HUES6 (cell line): ENCODE measurements at regions not wholly inside any gene's neighbourhood (a gene's known extent, or its start where the extent isn't known, plus 50 kb on each side); places are given as distances from the start of the nearest gene placed in this dataset.

ENCODE experiments used
- H3K27ac ChIP-seq: 2 replicates; pipeline ENCODE4 v1.7.0; 2013; ENCODE audit warnings: low read depth, mild to moderate bottlenecking, low read length, inconsistent platforms
- H3K27me3 ChIP-seq: 2 replicates; pipeline ENCODE4 v1.6.1; 2013; ENCODE audit warnings: low read length; ENCODE audit not compliant: control insufficient read depth, insufficient read depth
- H3K36me3 ChIP-seq: 2 replicates; pipeline ENCODE4 v1.6.1; 2013; ENCODE audit warnings: low read length; ENCODE audit not compliant: control insufficient read depth, insufficient read depth
- H3K4me1 ChIP-seq: 2 replicates; pipeline ENCODE4 v1.6.1; 2013; ENCODE audit warnings: low read length; ENCODE audit not compliant: control insufficient read depth, insufficient read depth
- H3K4me3 ChIP-seq: 2 replicates; pipeline ENCODE4 v1.5.1; 2013; ENCODE audit warnings: low read depth, low read length
- H3K9ac ChIP-seq: one replicate; pipeline ENCODE4 v1.6.1; 2013; ENCODE audit warnings: mild to moderate bottlenecking, low read length
- H3K9me3 ChIP-seq: 2 replicates; pipeline ENCODE4 v1.6.1; 2013; ENCODE audit warnings: low read depth, low read length; ENCODE audit not compliant: control insufficient read depth, insufficient read depth

DNA sequence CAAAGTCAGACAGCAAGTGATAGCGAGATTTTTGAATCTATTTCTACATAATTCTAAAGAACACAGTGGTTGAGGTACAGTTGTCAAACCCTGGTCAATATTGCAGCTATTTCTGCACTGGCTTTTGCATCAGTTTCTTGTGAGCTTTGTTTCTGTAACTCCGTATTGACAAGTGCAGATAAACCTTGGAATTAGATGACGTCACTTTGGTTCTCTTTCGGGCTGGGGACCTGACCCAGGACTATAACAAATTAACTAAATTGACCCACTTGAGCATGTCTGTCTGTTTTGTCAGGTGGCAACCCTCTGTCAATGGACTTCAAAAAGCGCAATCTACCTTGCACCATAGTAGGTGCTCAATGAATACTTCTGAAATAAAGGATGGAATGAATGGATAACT, 418.4 kb upstream of the SGCD start:
- Histone ChIP-seq H3K27ac (no peak overlapping the region), H3K36me3 (no peaks in the 10 kb centered on the region)

DNA sequence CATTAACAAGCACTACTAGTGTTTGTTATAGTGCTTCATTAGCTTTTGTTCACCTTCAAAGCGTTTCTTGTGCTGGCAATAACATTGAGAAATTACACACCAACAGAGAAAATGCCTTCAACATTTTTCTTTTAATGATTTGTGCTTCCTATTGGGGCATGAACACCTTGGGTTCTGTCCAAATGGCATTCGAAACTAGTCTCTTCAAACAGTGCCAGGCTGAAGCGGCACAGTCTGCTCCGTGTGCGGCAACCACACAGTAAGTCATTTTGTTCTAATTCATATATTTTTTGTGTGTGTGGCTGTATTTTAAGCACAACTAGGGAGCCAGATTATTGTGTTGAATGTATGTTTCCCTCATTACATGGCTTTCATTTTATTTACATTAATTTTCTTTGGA, 414.7 kb upstream of the SGCD start:
- H3K27ac ChIP-seq = no peak overlapping the region
- H3K27me3 ChIP-seq = no peaks in the 10 kb centered on the region; the same call in 1 of the 2 replicates
- H3K4me3 ChIP-seq = no peak overlapping the region
- no peaks in the 10 kb centered on the region for H3K4me1 ChIP-seq
- H3K9me3 ChIP-seq = no peaks in the 10 kb centered on the region
- H3K9ac ChIP-seq = no peak overlapping the region
- H3K36me3 ChIP-seq = no peaks in the 10 kb centered on the region

More for the DNA sequence above, 418.4 kb upstream of the SGCD start:
- Histone ChIP-seq H3K27me3 (no peaks in the 10 kb centered on the region; the same call in 1 of the 2 replicates), H3K9ac (no peak overlapping the region), H3K4me1 (no peaks in the 10 kb centered on the region), H3K4me3 (no peak overlapping the region), H3K9me3 (no peaks in the 10 kb centered on the region)

DNA sequence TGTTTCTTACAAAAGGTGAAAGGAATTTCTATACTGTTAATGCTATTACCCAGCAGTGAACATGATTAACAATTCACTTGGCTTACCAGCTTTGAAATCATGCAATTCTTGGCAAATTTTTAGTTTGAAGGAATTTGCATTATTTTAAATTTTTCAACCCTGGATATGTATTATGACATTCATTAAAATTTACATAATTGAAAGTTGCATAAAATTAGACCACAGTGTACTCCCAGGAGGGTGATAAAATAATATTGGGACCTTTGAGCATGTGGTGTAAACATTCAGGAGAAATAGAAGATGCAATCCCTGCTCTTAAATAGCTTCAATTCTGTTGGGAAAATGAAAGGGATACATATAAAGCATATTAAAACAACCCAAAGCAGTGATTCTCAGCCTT, 412.2 kb upstream of the SGCD start:
- no peaks in the 10 kb centered on the region for H3K36me3 ChIP-seq
- H3K27me3 ChIP-seq = no peaks in the 10 kb centered on the region; the same call in 1 of the 2 replicates
- no peak overlapping the region for H3K4me3 ChIP-seq
- no peak overlapping the region for H3K9ac ChIP-seq
- H3K9me3 ChIP-seq = no peaks in the 10 kb centered on the region
- H3K27ac ChIP-seq = no peak overlapping the region
- H3K4me1 ChIP-seq = no peaks in the 10 kb centered on the region

DNA sequence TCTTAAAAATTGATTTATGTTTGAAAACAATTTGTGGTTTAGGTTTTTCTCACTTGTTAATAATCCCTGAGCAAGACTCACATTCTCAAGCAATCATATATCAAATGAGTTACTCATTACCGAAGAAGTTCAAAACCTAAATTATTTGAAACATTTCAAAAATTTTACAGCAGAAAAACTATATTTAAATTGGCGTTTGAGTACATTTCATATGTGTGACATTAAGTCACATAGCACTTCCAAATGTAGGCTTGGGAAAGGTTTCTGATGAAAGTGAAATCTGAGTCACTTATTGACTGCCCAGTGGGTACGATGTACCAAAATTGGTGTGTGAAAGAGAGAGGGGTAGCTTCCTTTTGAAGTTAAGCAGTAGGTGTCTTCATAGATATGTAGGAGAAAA, 411.4 kb upstream of the SGCD start:
- Histone ChIP-seq H3K36me3 (no peaks in the 10 kb centered on the region), H3K9me3 (no peaks in the 10 kb centered on the region), H3K4me3 (no peak overlapping the region), H3K27ac (no peak overlapping the region), H3K9ac (no peak overlapping the region), H3K27me3 (no peaks in the 10 kb centered on the region; the same call in 1 of the 2 replicates), H3K4me1 (no peaks in the 10 kb centered on the region)

DNA sequence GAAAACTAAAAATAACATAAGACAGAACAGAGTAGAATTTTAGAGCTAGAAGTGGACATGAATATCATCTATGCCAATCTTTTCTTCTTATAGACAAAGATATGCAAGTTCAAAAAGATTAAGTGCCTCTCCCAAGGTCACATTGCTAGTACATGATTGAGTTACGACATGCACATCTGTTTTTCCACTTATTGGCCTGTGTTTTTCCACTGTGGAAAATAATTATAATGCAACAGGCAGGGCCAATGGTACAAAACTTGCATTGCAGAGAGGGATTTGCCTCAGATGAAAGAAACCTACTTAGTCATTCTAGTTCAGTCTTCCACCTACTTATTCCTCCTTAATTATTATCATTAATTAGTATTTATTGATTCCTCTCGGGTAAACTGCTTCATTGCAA, 407.8 kb upstream of the SGCD start:
- Histone ChIP-seq H3K27me3 (no peaks in the 10 kb centered on the region), H3K4me1 (peaks cover 3% of the 10 kb centered on the region), H3K36me3 (no peaks in the 10 kb centered on the region), H3K27ac (no peak overlapping the region), H3K4me3 (no peak overlapping the region), H3K9me3 (no peaks in the 10 kb centered on the region), H3K9ac (no peak overlapping the region)

DNA sequence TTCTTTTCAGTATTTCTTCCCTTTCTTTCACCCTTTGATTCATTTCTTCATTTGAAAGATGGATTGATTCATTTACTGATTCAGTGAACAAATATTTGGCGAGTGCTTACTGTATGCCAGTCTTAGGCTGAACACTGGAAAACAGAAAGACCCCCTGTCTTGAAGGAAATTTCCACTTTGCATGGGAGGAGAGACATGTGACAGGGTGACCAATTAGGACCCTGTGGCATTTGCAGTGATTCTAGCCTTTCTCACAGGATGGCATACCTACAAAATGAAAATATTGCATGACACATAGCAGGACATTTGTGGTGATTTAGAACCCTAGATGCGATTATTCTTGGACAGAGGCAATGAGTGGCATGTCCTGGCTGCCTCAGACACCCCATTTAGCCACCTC, 407.2 kb upstream of the SGCD start:
- no peaks in the 10 kb centered on the region for H3K36me3 ChIP-seq
- no peak overlapping the region for H3K27ac ChIP-seq
- no peak overlapping the region for H3K9ac ChIP-seq
- H3K4me1 ChIP-seq = peaks cover 6% of the 10 kb centered on the region
- H3K4me3 ChIP-seq = no peak overlapping the region
- no peaks in the 10 kb centered on the region for H3K27me3 ChIP-seq
- H3K9me3 ChIP-seq = no peaks in the 10 kb centered on the region

DNA sequence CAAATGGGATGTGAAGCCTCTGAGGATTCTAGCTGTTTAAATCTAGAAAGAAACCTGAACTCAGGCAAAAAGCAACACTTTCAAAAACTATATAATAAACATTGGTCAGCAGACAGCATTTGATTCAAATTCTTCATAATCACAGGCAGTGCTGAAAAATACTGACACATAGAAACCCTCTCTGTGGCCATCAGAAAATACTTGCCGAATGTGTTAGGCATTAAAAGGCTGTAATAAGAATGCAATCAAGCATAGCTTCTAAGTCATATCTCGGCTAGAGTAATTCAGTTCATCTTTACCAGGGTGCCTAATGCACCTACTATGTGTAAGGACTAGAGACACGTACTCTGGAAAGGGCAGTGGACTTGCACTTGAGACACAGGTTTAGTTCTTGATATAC, 405.3 kb upstream of the SGCD start:
- Histone ChIP-seq H3K9ac (no peak overlapping the region), H3K9me3 (no peaks in the 10 kb centered on the region), H3K27me3 (no peaks in the 10 kb centered on the region), H3K4me3 (no peak overlapping the region), H3K27ac (no peak overlapping the region), H3K4me1 (peaks cover 6% of the 10 kb centered on the region), H3K36me3 (no peaks in the 10 kb centered on the region)

DNA sequence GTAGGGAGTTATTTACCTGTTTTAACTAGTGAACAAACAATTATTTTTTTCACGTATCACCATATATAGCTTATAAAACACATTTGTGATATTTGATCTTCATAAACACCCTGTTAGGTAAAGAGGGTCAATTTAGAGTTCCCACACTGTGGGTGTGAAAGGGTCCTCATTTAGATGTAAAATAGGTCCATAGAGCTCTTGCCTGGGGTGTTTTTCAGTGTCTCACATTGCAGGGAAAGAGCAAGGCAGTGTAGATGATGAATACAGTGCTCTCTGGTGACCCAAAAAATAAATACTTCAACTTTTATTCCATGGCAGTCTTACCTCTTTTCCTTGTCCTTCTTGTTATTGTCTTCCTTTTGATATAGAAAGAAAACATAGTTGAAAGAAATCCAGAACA, 403.2 kb upstream of the SGCD start:
- no peak overlapping the region for H3K4me3 ChIP-seq
- H3K4me1 ChIP-seq = peaks cover 6% of the 10 kb centered on the region
- no peak overlapping the region for H3K27ac ChIP-seq
- no peak overlapping the region for H3K9ac ChIP-seq
- no peaks in the 10 kb centered on the region for H3K9me3 ChIP-seq
- no peaks in the 10 kb centered on the region for H3K36me3 ChIP-seq
- no peaks in the 10 kb centered on the region for H3K27me3 ChIP-seq

DNA sequence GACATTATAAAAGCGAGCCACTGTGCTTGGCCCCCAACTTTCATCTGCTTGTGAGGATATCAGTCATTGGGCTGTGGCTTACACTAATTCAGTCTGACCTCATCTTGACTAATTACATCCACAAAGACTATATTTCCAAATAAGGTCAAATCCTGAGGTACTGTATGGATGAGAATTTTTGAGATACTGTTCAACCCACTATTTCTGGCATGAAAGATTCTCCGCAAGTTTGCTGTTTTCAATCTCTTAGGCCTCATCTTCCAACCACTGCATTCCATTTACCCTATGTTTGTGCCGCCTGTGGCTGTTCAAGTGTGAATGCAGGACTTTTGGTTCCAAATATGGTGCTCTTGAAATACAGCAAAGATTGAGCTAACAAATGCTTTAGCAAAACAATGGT, 400.9 kb upstream of the SGCD start:
- no peak overlapping the region for H3K4me3 ChIP-seq
- H3K4me1 ChIP-seq = peaks cover 6% of the 10 kb centered on the region
- H3K27me3 ChIP-seq = no peaks in the 10 kb centered on the region
- no peak overlapping the region for H3K9ac ChIP-seq
- no peaks in the 10 kb centered on the region for H3K36me3 ChIP-seq
- no peaks in the 10 kb centered on the region for H3K9me3 ChIP-seq
- no peak overlapping the region for H3K27ac ChIP-seq

DNA sequence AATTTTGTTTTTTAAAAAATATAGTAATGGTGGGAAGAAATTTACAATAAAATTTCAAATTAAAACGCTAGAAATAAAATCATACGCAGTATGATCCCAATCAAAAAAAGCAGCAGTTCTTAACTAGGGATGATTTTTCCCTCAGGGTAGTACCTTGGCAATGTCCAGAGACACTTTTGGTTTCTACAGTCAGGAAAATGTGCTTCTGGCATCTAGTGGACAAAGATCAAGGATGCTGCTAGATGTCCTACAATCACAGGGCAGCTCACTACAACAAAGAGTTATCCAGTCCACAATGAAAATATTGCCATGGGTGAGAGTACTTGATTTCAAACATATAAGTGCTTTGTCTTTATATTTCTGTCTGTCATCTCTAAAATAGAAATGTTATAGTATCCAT, 400.2 kb upstream of the SGCD start:
- H3K4me3 ChIP-seq = no peak overlapping the region

DNA sequence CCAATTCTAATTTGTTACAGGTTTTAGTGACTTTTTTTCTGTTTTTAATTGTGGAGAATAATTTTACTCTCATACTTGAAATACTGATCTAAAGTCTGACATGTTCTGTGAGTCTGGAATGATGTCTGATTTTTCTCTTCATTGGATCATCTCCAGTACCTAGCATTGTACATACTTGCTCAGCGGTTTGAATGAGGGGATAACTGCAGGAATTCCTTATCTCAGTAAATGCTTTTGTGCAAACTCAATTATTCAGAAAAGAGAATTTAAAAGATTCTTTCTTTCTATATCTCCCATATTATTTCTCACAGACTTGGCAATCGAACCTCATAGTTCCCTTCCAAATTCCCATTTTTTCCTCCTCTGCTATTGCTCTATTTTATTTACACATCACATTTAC, 397.9 kb upstream of the SGCD start:
- Histone ChIP-seq H3K9ac (no peak overlapping the region), H3K27ac (no peak overlapping the region), H3K4me3 (no peak overlapping the region), H3K9me3 (no peaks in the 10 kb centered on the region), H3K36me3 (no peaks in the 10 kb centered on the region), H3K4me1 (peaks cover 3% of the 10 kb centered on the region), H3K27me3 (no peaks in the 10 kb centered on the region)

More for the DNA sequence above, 400.2 kb upstream of the SGCD start:
- no peaks in the 10 kb centered on the region for H3K36me3 ChIP-seq
- no peaks in the 10 kb centered on the region for H3K27me3 ChIP-seq
- no peak overlapping the region for H3K27ac ChIP-seq
- peaks cover 6% of the 10 kb centered on the region for H3K4me1 ChIP-seq
- no peak overlapping the region for H3K9ac ChIP-seq
- H3K9me3 ChIP-seq = no peaks in the 10 kb centered on the region

DNA sequence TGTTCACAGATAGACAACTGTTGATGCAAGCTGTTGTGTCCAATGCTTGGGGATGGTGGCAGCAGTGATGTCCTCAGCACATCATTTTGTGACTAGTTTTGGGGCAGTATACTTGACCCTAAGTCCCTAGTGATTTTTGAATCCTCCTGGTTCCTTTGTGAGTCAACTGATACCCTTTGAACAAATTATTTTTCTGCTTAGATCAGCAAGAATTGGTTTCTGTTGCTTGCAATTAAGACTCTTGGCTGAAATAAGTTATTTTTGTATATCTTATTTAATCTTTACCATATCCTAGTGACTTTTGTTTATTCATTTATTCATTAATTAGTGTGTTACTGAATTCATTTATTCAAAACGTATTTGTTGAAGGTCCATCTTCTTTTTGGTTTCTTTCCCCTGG, 392.0 kb upstream of the SGCD start:
- H3K36me3 ChIP-seq = no peaks in the 10 kb centered on the region
- no peaks in the 10 kb centered on the region for H3K9me3 ChIP-seq
- no peak overlapping the region for H3K9ac ChIP-seq
- H3K4me3 ChIP-seq = no peak overlapping the region
- no peaks in the 10 kb centered on the region for H3K4me1 ChIP-seq
- H3K27ac ChIP-seq = no peak overlapping the region
- H3K27me3 ChIP-seq = no peaks in the 10 kb centered on the region
